A673 (cell line): ENCODE measurements at regions not wholly inside any gene's neighbourhood (a gene's known extent, or its start where the extent isn't known, plus 50 kb on each side); places are given as distances from the start of the nearest gene placed in this dataset.

ENCODE experiments used
- EZH2 ChIP-seq: fragments of 200-600 bp; sonication (generic); IDR thresholded peaks from 2 replicates; pipeline ENCODE4 v1.6.1; 2017; ENCODE audit warnings: borderline replicate concordance, low read depth, mild to moderate bottlenecking, mixed read lengths, antibody characterized with exemption, low read length; ENCODE audit not compliant: poor library complexity, severe bottlenecking
- TF ChIP-seq, protein P1 (sequence below): fragments of 300-800, 200-600 bp; sonication (generic); conservative IDR thresholded peaks from 2 replicates; pipeline ENCODE4 v1.5.1; 2017; ENCODE audit warnings: low read depth, mild to moderate bottlenecking, antibody characterized with exemption, low read length, moderate library complexity, mixed read lengths

DNA sequence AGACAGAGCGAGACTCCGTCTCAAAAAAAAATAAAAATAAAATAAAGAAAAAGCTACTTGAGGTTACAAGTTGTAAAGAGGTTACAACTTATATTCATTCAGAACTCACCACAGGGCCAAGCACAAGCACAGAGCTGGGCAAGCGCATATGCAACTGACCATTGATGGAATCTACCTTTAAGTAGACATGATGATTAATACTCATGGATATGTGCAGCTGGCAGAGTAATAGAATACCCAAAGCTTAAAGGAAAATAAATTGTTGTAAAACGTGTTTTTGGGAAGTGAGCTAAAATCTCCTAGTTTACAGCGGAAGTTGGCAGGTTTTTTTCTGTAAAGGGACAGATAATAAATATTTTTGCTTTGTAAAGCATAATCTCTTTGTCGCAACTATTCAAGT is 111.6 kb downstream of the TMEM168 start:
- TF ChIP-seq, protein P1, sequence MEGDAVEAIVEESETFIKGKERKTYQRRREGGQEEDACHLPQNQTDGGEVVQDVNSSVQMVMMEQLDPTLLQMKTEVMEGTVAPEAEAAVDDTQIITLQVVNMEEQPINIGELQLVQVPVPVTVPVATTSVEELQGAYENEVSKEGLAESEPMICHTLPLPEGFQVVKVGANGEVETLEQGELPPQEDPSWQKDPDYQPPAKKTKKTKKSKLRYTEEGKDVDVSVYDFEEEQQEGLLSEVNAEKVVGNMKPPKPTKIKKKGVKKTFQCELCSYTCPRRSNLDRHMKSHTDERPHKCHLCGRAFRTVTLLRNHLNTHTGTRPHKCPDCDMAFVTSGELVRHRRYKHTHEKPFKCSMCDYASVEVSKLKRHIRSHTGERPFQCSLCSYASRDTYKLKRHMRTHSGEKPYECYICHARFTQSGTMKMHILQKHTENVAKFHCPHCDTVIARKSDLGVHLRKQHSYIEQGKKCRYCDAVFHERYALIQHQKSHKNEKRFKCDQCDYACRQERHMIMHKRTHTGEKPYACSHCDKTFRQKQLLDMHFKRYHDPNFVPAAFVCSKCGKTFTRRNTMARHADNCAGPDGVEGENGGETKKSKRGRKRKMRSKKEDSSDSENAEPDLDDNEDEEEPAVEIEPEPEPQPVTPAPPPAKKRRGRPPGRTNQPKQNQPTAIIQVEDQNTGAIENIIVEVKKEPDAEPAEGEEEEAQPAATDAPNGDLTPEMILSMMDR: no peak
- no peak for TF ChIP-seq EZH2
